ENCODE measurements at regions not wholly inside any gene's neighbourhood (a gene's known extent, or its start where the extent isn't known, plus 50 kb on each side); places are given as distances from the start of the nearest gene placed in this dataset.

GRCh38 chrX:38959736-38960135 is 158.5 kb downstream of the MID1IP1 start:
- TF ChIP-seq YY1 (IDR thresholded peaks at IDR 0.05; ENCODE audit: extremely low read depth, insufficient replicate concordance, low read depth, low read length) (no peak), CTCF (IDR thresholded peaks at IDR 0.05 in 2 of 3, conservative IDR thresholded peaks at IDR 0.05 in 1 of 3; ENCODE audit: borderline replicate concordance in 1 of 3, insufficient read depth in 1 of 3, low read depth in 2 of 3, low read length in 2 of 3) (no peak), SP1 (IDR thresholded peaks at IDR 0.05; ENCODE audit: low read depth) (no peak), CBX3 (IDR thresholded peaks at IDR 0.05; ENCODE audit: low read depth) (no peak), POLR2AphosphoS5 (IDR thresholded peaks at IDR 0.05; ENCODE audit: low read depth, low read length) (no peak), ZNF274 (IDR thresholded peaks at IDR 0.05; ENCODE audit: low read depth, low read length) (no peak), ZBTB33 (IDR thresholded peaks at IDR 0.05; ENCODE audit: extremely low read depth, insufficient replicate concordance, low read length) (no peak), EZH2 (IDR thresholded peaks at IDR 0.05) (no peak), CEBPB (IDR thresholded peaks at IDR 0.05; ENCODE audit: low read depth) (no peak), SIN3A (IDR thresholded peaks at IDR 0.05; ENCODE audit: low read depth) (no peak), RAD21 (IDR thresholded peaks at IDR 0.05; ENCODE audit: low read depth) (no peak), ELF1 (IDR thresholded peaks at IDR 0.05; ENCODE audit: borderline replicate concordance, low read depth) (no peak), POLR2A (IDR thresholded peaks at IDR 0.05; ENCODE audit: borderline replicate concordance, extremely low read depth, insufficient read depth, insufficient read length) (no peak), MAX (IDR thresholded peaks at IDR 0.05) (no peak)

All from HCT116 (cell line).